NCI-H524 treated with DMSO at 0.1 percent for 48 hours (cell line): ENCODE measurements at regions not wholly inside any gene's neighbourhood (a gene's known extent, or its start where the extent isn't known, plus 50 kb on each side); places are given as distances from the start of the nearest gene placed in this dataset.
A peak's percentile ranks its signal among the peaks of the same experiment; 100 is the strongest.

Source experiments
- DNase-seq: peaks from one replicate; lab custom pipeline; 2025; lab: John Stamatoyannopoulos, UW

GRCh38 chrX:98371994-98372393 is 1488.3 kb downstream of the RPA4 start:
- no peak for DNase-seq

GRCh38 chrX:98379134-98379533 is 1495.4 kb downstream of the RPA4 start:
- DNase-seq = no peak

- DNase-seq = no peak
These were observed 1496.4 kb downstream of the RPA4 start for GRCh38 chrX:98380106-98380505.

- DNase-seq = no peak
These were observed 1496.8 kb downstream of the RPA4 start for GRCh38 chrX:98380556-98380955.

- DNase-seq = no peak
These were observed 1514.8 kb downstream of the RPA4 start for GRCh38 chrX:98398542-98398941.

GRCh38 chrX:98405376-98405775 is 1521.7 kb downstream of the RPA4 start:
- no peak for DNase-seq

GRCh38 chrX:98407584-98407983 is 1523.9 kb downstream of the RPA4 start:
- DNase-seq = no peak

GRCh38 chrX:98409867-98410266 is 1526.2 kb downstream of the RPA4 start:
- DNase-seq = no peak

- no peak for DNase-seq
These were observed 1528.3 kb downstream of the RPA4 start for GRCh38 chrX:98412058-98412457.

- no peak for DNase-seq
These were observed 1538.8 kb downstream of the RPA4 start for GRCh38 chrX:98422536-98422935.

- DNase-seq = peak; percentile 15
These were observed 1548.7 kb downstream of the RPA4 start for GRCh38 chrX:98432413-98432812.

GRCh38 chrX:98448524-98448923 is 1564.8 kb downstream of the RPA4 start:
- no peak for DNase-seq

GRCh38 chrX:98452456-98452855 is 1568.7 kb downstream of the RPA4 start:
- DNase-seq = no peak

GRCh38 chrX:98459669-98460068 is 1576.0 kb downstream of the RPA4 start:
- DNase-seq = no peak

- no peak for DNase-seq
These were observed 1596.9 kb downstream of the RPA4 start for GRCh38 chrX:98480606-98481005.

GRCh38 chrX:98481636-98482035 is 1597.9 kb downstream of the RPA4 start:
- DNase-seq = no peak

- no peak for DNase-seq
These were observed 1607.0 kb downstream of the RPA4 start for GRCh38 chrX:98490670-98491069.

GRCh38 chrX:98501426-98501825 is 1617.7 kb downstream of the RPA4 start:
- no peak for DNase-seq

- DNase-seq = no peak
These were observed 1623.2 kb downstream of the RPA4 start for GRCh38 chrX:98506907-98507306.

- DNase-seq = peak; percentile 55
These were observed 1630.3 kb downstream of the RPA4 start for GRCh38 chrX:98514032-98514431.

GRCh38 chrX:98516120-98516519 is 1632.4 kb downstream of the RPA4 start:
- DNase-seq = no peak

GRCh38 chrX:98523026-98523425 is 1639.3 kb downstream of the RPA4 start:
- DNase-seq = no peak

GRCh38 chrX:98523521-98523920 is 1639.8 kb downstream of the RPA4 start:
- no peak for DNase-seq

- no peak for DNase-seq
These were observed 1664.8 kb downstream of the RPA4 start for GRCh38 chrX:98548519-98548918.

GRCh38 chrX:98568795-98569194 is 1685.1 kb downstream of the RPA4 start:
- no peak for DNase-seq
